ENCODE measurements at regions not wholly inside any gene's neighbourhood (a gene's known extent, or its start where the extent isn't known, plus 50 kb on each side); places are given as distances from the start of the nearest gene placed in this dataset.

DNA sequence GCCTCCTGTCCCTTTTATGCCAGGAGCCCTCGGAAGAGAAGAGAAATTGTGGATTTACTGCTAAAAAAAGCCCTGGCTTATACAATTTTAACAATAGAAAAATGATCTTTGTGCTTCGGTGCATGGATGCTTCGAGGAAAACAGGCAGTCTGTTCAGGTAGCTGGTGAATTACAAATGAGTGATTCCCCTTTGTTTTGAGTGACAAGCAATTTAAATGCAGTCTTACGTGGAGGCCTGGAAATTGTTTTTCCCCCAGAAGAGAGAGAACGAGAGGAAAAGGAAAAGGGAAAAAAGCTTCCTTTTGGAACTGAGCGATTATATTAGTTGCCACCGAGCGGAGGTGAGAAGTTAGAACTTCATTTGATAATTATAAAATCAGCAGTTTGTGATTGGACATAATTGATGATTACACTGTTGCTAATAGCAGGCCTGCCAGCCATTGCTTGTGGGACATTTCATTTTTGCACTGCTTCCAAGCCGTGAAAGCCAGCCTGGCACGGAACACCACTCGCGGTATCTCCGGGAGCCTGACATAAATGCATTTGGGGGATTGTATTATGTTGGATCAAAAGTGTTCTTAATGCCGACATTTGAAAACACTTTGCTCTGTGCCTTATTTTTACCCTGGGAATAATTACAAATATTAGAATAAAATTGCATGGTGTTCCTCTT lies 117.7 kb downstream of the PHETA1 start:
- TF ChIP-seq, protein P1, sequence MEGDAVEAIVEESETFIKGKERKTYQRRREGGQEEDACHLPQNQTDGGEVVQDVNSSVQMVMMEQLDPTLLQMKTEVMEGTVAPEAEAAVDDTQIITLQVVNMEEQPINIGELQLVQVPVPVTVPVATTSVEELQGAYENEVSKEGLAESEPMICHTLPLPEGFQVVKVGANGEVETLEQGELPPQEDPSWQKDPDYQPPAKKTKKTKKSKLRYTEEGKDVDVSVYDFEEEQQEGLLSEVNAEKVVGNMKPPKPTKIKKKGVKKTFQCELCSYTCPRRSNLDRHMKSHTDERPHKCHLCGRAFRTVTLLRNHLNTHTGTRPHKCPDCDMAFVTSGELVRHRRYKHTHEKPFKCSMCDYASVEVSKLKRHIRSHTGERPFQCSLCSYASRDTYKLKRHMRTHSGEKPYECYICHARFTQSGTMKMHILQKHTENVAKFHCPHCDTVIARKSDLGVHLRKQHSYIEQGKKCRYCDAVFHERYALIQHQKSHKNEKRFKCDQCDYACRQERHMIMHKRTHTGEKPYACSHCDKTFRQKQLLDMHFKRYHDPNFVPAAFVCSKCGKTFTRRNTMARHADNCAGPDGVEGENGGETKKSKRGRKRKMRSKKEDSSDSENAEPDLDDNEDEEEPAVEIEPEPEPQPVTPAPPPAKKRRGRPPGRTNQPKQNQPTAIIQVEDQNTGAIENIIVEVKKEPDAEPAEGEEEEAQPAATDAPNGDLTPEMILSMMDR (conservative IDR thresholded peaks at IDR 0.05), result no peak
- no peak for TF ChIP-seq ZFX (IDR thresholded peaks at IDR 0.05)
